Esophagus squamous epithelium (tissue), 5 donors: ENCODE measurements at regions not wholly inside any gene's neighbourhood (a gene's known extent, or its start where the extent isn't known, plus 50 kb on each side); places are given as distances from the start of the nearest gene placed in this dataset.
A peak's percentile ranks its signal among the peaks of the same experiment; 100 is the strongest.

Experiments
- DNase-seq: peaks from one replicate; lab custom pipeline; 2025; lab: John Stamatoyannopoulos, UW
- H3K27ac ChIP-seq, 4 donors: fragments of 200-600 bp; sonication (generic); one replicate each; pipeline ENCODE4 v1.5.1; 2016 to 2019; ENCODE audit warnings: mild to moderate bottlenecking in 1 of 4
- H3K27me3 ChIP-seq, 4 donors: fragments of 200-600 bp; sonication (generic); 1 replicate in 3 of 4; 2 replicates in 1 of 4; pipeline versions ENCODE4 v1.5.1 to v1.6.0; 2017 to 2021; ENCODE audit warnings: antibody characterized with exemption in 1 of 4
- H3K36me3 ChIP-seq, 3 donors: fragments of 200-600 bp; sonication (generic); one replicate each; pipeline ENCODE4 v1.5.1; 2016 to 2019
- H3K4me1 ChIP-seq, 3 donors: fragments of 200-600 bp; sonication (generic); one replicate each; pipeline ENCODE4 v1.5.1; 2017 to 2019
- H3K4me3 ChIP-seq, 4 donors: fragments of 200-600 bp; sonication (generic); 1 replicate in 3 of 4; 2 replicates in 1 of 4; pipeline ENCODE4 v1.5.1; 2016 to 2019; ENCODE audit warnings: mild to moderate bottlenecking in 2 of 4, moderate library complexity in 1 of 4
- H3K9me3 ChIP-seq, 3 donors: fragments of 200-600 bp; sonication (generic); one replicate each; pipeline ENCODE4 v1.5.1; 2016 to 2019
- CTCF ChIP-seq, 6 experiments: fragments of 450-650 bp in 4 of 6; fragments of 200-600 bp in 2 of 6; sonication (generic) in 2 of 6; IDR thresholded peaks; one replicate each; pipeline ENCODE4 v1.5.1; 2016 to 2019; ENCODE audit warnings: antibody characterized with exemption in 6 of 6, mild to moderate bottlenecking in 4 of 6, moderate library complexity in 4 of 6
- POLR2A ChIP-seq, 4 donors: fragments of 450-650 bp; IDR thresholded peaks; one replicate each; pipeline ENCODE4 v1.6.1; 2017; ENCODE audit warnings: antibody characterized with exemption in 4 of 4, mild to moderate bottlenecking in 4 of 4, moderate library complexity in 3 of 4
- WGBS, 2 donors: methylation state at CpG; one replicate each; pipeline ENCODE4 v1.1.5; 2018; 5-methylcytosine and 5-hydroxymethylcytosine counted together
- intact Hi-C: fragments of 100-400 bp; cut with DNase I; formaldehyde crosslinking; loops from one replicate; pipeline ENCODE4 v1.15.0; 2022
- donor health status: DM: yes; HTN: yes; CAD: no.

- DNase-seq: no peak
- Histone ChIP-seq H3K27ac (no peak overlapping the region), H3K4me3 (no peak overlapping the region), H3K36me3 (peaks cover 0 to 50% (median 0%) of the 10 kb centered on the region in 3 donors), H3K4me1 (no peaks in the 10 kb centered on the region), H3K27me3 (no peaks in the 10 kb centered on the region), H3K9me3 (no peaks in the 10 kb centered on the region)
- 92 to 96% methylated on average over 18 to 19 of the region's 19 CpGs for WGBS, 2 donors
- intact Hi-C loops: loop anchor here (10.0 kb wide), 1 partner anchor 174 kb away; no protein-coding TSS in a partner anchor
- TF ChIP-seq CTCF (IDR thresholded peaks at IDR 0.05) (no peak), POLR2A (IDR thresholded peaks at IDR 0.05) (no peak)
Measured at GRCh38 chrX:2640436-2641150, 50.5 kb upstream of the CD99 start.

- intact Hi-C loops: no loop called here
- WGBS, 2 donors: 83% methylated on average over 7 of the region's 7 CpGs
- Histone ChIP-seq H3K4me3 (no peak overlapping the region), H3K36me3 (peaks cover 0 to 50% (median 0%) of the 10 kb centered on the region in 3 donors), H3K4me1 (no peaks in the 10 kb centered on the region), H3K9me3 (no peaks in the 10 kb centered on the region), H3K27ac (no peak overlapping the region), H3K27me3 (no peaks in the 10 kb centered on the region)
- TF ChIP-seq CTCF (IDR thresholded peaks at IDR 0.05) (no peak), POLR2A (IDR thresholded peaks at IDR 0.05) (no peak)
- no peak for DNase-seq
Measured at GRCh38 chrX:2638279-2638678, 52.8 kb upstream of the CD99 start.

GRCh38 chrX:2635342-2635741, 55.8 kb upstream of the CD99 start:
- intact Hi-C loops: no loop called here
- WGBS, 2 donors: 85 to 86% methylated on average over 3 of the region's 3 CpGs

DNA sequence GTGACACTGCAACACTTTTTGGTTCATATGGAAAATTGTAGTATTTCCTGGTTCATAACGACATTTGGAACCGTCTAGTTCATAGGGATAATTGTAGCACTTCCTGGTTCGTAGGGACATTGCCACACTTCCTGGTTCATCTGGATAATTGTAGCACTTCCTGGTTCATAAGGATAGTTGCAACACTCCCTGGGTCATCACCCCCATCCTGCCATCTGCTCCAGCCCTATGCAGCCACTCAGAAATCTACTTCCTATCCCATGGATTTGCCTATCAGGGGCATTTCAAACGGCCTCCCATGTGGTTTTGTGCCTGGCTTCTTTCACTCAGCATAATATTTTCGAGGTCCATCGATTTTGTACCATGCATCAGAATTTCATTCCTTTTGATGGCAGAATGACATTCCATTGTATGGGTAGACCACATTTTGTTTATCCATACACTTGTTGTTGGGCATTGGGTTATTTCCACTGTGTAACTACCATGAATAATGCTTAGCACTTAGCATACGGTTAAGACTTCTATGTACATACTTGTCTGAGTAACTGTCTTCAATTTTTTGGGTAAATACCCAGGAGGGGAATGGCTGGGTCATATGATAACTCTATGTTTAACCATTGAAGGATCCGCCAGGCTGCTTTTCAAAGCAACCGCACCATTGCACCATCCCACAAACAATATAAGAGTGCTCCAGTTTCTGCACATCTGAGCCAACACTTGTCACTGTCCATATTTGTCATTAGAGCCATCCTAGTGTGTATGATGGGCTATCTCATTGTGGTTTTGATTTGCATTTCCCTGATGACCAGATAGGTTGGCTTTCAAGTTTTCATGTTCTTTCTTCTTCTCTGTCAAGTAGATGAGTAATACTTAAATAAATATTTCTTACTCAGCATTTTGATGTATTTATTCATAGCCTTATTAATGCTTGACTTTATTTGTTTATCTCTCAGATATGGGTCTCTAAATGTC, 58.3 kb upstream of the CD99 start:
- no peak for TF ChIP-seq CTCF (IDR thresholded peaks at IDR 0.05)
- TF ChIP-seq POLR2A (IDR thresholded peaks at IDR 0.05): no peak
- no peak for DNase-seq
- H3K4me3 ChIP-seq: no peak overlapping the region
- H3K27me3 ChIP-seq: no peaks in the 10 kb centered on the region
- no peaks in the 10 kb centered on the region for H3K4me1 ChIP-seq
- H3K36me3 ChIP-seq: peaks cover 0 to 29% (median 0%) of the 10 kb centered on the region in 3 donors
- intact Hi-C loops: no loop called here
- WGBS, 2 donors: 82 to 90% methylated on average over 9 of the region's 9 CpGs
- peak overlapping the region in 2 of 4 donors; percentile 42 to 45 for H3K27ac ChIP-seq
- peaks cover 0 to 6% (median 0%) of the 10 kb centered on the region in 3 donors for H3K9me3 ChIP-seq

More at GRCh38 chrX:2635342-2635741, 55.8 kb upstream of the CD99 start:
- no peaks in the 10 kb centered on the region for H3K27me3 ChIP-seq
- H3K4me1 ChIP-seq: no peaks in the 10 kb centered on the region
- peaks cover 0 to 29% (median 0%) of the 10 kb centered on the region in 3 donors for H3K36me3 ChIP-seq
- peak overlapping the region in 1 of 4 donors; percentile 39 for H3K27ac ChIP-seq
- H3K4me3 ChIP-seq: no peak overlapping the region
- peaks cover 0 to under 1% (median 0%) of the 10 kb centered on the region in 3 donors for H3K9me3 ChIP-seq
- DNase-seq: no peak
- TF ChIP-seq POLR2A (IDR thresholded peaks at IDR 0.05) (no peak), CTCF (IDR thresholded peaks at IDR 0.05) (no peak)
